Activated naive CD4-positive, alpha-beta T cell treated with anti-CD3 and anti-CD28 coated beads, Interleukin-2, amount 10 ng/mL, durations not matched to agents 7 days and 5 days (primary cell): ENCODE measurements at regions not wholly inside any gene's neighbourhood (a gene's known extent, or its start where the extent isn't known, plus 50 kb on each side); places are given as distances from the start of the nearest gene placed in this dataset.

Source experiments
- CTCF ChIA-PET: fragments of 350-600 bp; sonication (Branson Sonifier 250); formaldehyde crosslinking; loops from one replicate; lab custom pipeline; 2021; ENCODE audit warnings: antibody characterized with exemption; lab: Charles Lee
- DNase-seq: peaks from one replicate; pipeline ENCODE4 v3.0.0-alpha.2; 2020
- H3K27ac Mint-ChIP-seq: one replicate; pipeline ENCODE4 v1.8.0; 2021; ENCODE audit warnings: mild to moderate bottlenecking, moderate library complexity, mixed read lengths
- H3K27me3 Mint-ChIP-seq: one replicate; pipeline ENCODE4 v1.8.0; 2021; ENCODE audit warnings: mild to moderate bottlenecking, mixed read lengths
- H3K36me3 Mint-ChIP-seq: one replicate; pipeline ENCODE4 v1.8.0; 2021; ENCODE audit warnings: mixed read lengths
- H3K4me1 Mint-ChIP-seq: one replicate; pipeline ENCODE4 v1.8.0; 2021; ENCODE audit warnings: mixed read lengths
- H3K4me3 Mint-ChIP-seq: one replicate; pipeline ENCODE4 v1.8.0; 2021; ENCODE audit warnings: mild to moderate bottlenecking, moderate library complexity, mixed read lengths
- H3K9me3 Mint-ChIP-seq: one replicate; pipeline ENCODE4 v1.8.0; 2021; ENCODE audit warnings: mixed read lengths

- H3K27ac Mint-ChIP-seq = no peak overlapping the region
- CTCF ChIA-PET = no interaction called here
- H3K36me3 Mint-ChIP-seq = no peaks in the 10 kb centered on the region
- no peaks in the 10 kb centered on the region for H3K27me3 Mint-ChIP-seq
- H3K4me3 Mint-ChIP-seq = no peak overlapping the region
- peaks cover 2% of the 10 kb centered on the region for H3K9me3 Mint-ChIP-seq
- no peak for DNase-seq
- no peaks in the 10 kb centered on the region for H3K4me1 Mint-ChIP-seq
Observed at GRCh38 chr1:191125950-191126349, 648.3 kb upstream of the BRINP3 start.

- Mint-ChIP-seq H3K27me3 (no peaks in the 10 kb centered on the region), H3K27ac (no peak overlapping the region), H3K4me1 (no peaks in the 10 kb centered on the region), H3K36me3 (no peaks in the 10 kb centered on the region), H3K9me3 (peaks cover 3% of the 10 kb centered on the region), H3K4me3 (no peak overlapping the region)
- CTCF ChIA-PET = no interaction called here
- no peak for DNase-seq
Observed at GRCh38 chr1:191134796-191135195, 657.1 kb upstream of the BRINP3 start.

- no peak for DNase-seq
- Mint-ChIP-seq H3K27me3 (no peaks in the 10 kb centered on the region), H3K27ac (no peak overlapping the region), H3K4me1 (no peaks in the 10 kb centered on the region), H3K36me3 (no peaks in the 10 kb centered on the region), H3K9me3 (no peaks in the 10 kb centered on the region), H3K4me3 (no peak overlapping the region)
- CTCF ChIA-PET = no interaction called here
Observed at GRCh38 chr1:191140038-191140437, 662.4 kb upstream of the BRINP3 start.

GRCh38 chr1:191142748-191143147, 665.1 kb upstream of the BRINP3 start:
- Mint-ChIP-seq H3K36me3 (no peaks in the 10 kb centered on the region), H3K4me3 (no peak overlapping the region)

GRCh38 chr1:191145834-191146233, 668.2 kb upstream of the BRINP3 start:
- no peak for DNase-seq
- Mint-ChIP-seq H3K27me3 (no peaks in the 10 kb centered on the region), H3K36me3 (no peaks in the 10 kb centered on the region), H3K27ac (no peak overlapping the region), H3K4me3 (no peak overlapping the region), H3K9me3 (peaks cover 5% of the 10 kb centered on the region), H3K4me1 (no peaks in the 10 kb centered on the region)
- CTCF ChIA-PET = no interaction called here

More at GRCh38 chr1:191142748-191143147, 665.1 kb upstream of the BRINP3 start:
- no peaks in the 10 kb centered on the region for H3K27me3 Mint-ChIP-seq
- H3K4me1 Mint-ChIP-seq = no peaks in the 10 kb centered on the region
- DNase-seq = no peak
- H3K9me3 Mint-ChIP-seq = no peaks in the 10 kb centered on the region
- H3K27ac Mint-ChIP-seq = no peak overlapping the region
- CTCF ChIA-PET = no interaction called here

- Mint-ChIP-seq H3K9me3 (peaks cover 13% of the 10 kb centered on the region), H3K27ac (no peak overlapping the region), H3K27me3 (no peaks in the 10 kb centered on the region), H3K36me3 (no peaks in the 10 kb centered on the region), H3K4me3 (no peak overlapping the region), H3K4me1 (no peaks in the 10 kb centered on the region)
- DNase-seq = no peak
- CTCF ChIA-PET = no interaction called here
Observed at GRCh38 chr1:191151321-191151807, 673.7 kb upstream of the BRINP3 start.

GRCh38 chr1:191152776-191153175, 675.1 kb upstream of the BRINP3 start:
- Mint-ChIP-seq H3K27ac (no peak overlapping the region), H3K4me3 (no peak overlapping the region), H3K4me1 (no peaks in the 10 kb centered on the region), H3K9me3 (peaks cover 13% of the 10 kb centered on the region), H3K36me3 (no peaks in the 10 kb centered on the region), H3K27me3 (no peaks in the 10 kb centered on the region)
- CTCF ChIA-PET = no interaction called here
- no peak for DNase-seq

- no peak for DNase-seq
- Mint-ChIP-seq H3K4me3 (no peak overlapping the region), H3K4me1 (no peaks in the 10 kb centered on the region), H3K9me3 (peaks cover 18% of the 10 kb centered on the region), H3K36me3 (no peaks in the 10 kb centered on the region), H3K27me3 (no peaks in the 10 kb centered on the region), H3K27ac (no peak overlapping the region)
- CTCF ChIA-PET = no interaction called here
Observed at GRCh38 chr1:191155178-191155577, 677.5 kb upstream of the BRINP3 start.

- no peaks in the 10 kb centered on the region for H3K4me1 Mint-ChIP-seq
- peaks cover 9% of the 10 kb centered on the region for H3K9me3 Mint-ChIP-seq
- H3K4me3 Mint-ChIP-seq = no peak overlapping the region
- no peaks in the 10 kb centered on the region for H3K36me3 Mint-ChIP-seq
- DNase-seq = no peak
- H3K27ac Mint-ChIP-seq = no peak overlapping the region
- CTCF ChIA-PET = no interaction called here
- H3K27me3 Mint-ChIP-seq = no peaks in the 10 kb centered on the region
Observed at GRCh38 chr1:191160837-191161236, 683.2 kb upstream of the BRINP3 start.

GRCh38 chr1:191162762-191163161, 685.1 kb upstream of the BRINP3 start:
- Mint-ChIP-seq H3K27me3 (no peaks in the 10 kb centered on the region), H3K36me3 (no peaks in the 10 kb centered on the region), H3K4me1 (no peaks in the 10 kb centered on the region), H3K4me3 (no peak overlapping the region), H3K9me3 (peaks cover 9% of the 10 kb centered on the region), H3K27ac (no peak overlapping the region)
- CTCF ChIA-PET = no interaction called here
- no peak for DNase-seq

GRCh38 chr1:191163621-191164020, 686.0 kb upstream of the BRINP3 start:
- Mint-ChIP-seq H3K4me1 (no peaks in the 10 kb centered on the region), H3K4me3 (no peak overlapping the region), H3K36me3 (no peaks in the 10 kb centered on the region), H3K9me3 (peaks cover 6% of the 10 kb centered on the region), H3K27me3 (no peaks in the 10 kb centered on the region), H3K27ac (no peak overlapping the region)
- DNase-seq = no peak
- CTCF ChIA-PET = no interaction called here

GRCh38 chr1:191174298-191174697, 696.6 kb upstream of the BRINP3 start:
- no peak for DNase-seq
- Mint-ChIP-seq H3K4me3 (no peak overlapping the region), H3K4me1 (no peaks in the 10 kb centered on the region), H3K27ac (no peak overlapping the region), H3K9me3 (peaks cover 2% of the 10 kb centered on the region), H3K27me3 (no peaks in the 10 kb centered on the region), H3K36me3 (no peaks in the 10 kb centered on the region)
- CTCF ChIA-PET = no interaction called here

- peaks cover 2% of the 10 kb centered on the region for H3K9me3 Mint-ChIP-seq
- no peaks in the 10 kb centered on the region for H3K27me3 Mint-ChIP-seq
- no peaks in the 10 kb centered on the region for H3K36me3 Mint-ChIP-seq
- no peak overlapping the region for H3K4me3 Mint-ChIP-seq
- DNase-seq = no peak
- H3K27ac Mint-ChIP-seq = no peak overlapping the region
- CTCF ChIA-PET = no interaction called here
- H3K4me1 Mint-ChIP-seq = no peaks in the 10 kb centered on the region
Observed at GRCh38 chr1:191176131-191176530, 698.5 kb upstream of the BRINP3 start.

- Mint-ChIP-seq H3K4me1 (no peaks in the 10 kb centered on the region), H3K4me3 (no peak overlapping the region), H3K9me3 (peaks cover 4% of the 10 kb centered on the region), H3K27me3 (no peaks in the 10 kb centered on the region), H3K36me3 (no peaks in the 10 kb centered on the region), H3K27ac (no peak overlapping the region)
- CTCF ChIA-PET = no interaction called here
- no peak for DNase-seq
Observed at GRCh38 chr1:191206513-191207207, 729.0 kb upstream of the BRINP3 start.

GRCh38 chr1:191222206-191222605, 744.5 kb upstream of the BRINP3 start:
- H3K4me3 Mint-ChIP-seq = no peak overlapping the region
- no peak overlapping the region for H3K27ac Mint-ChIP-seq
- H3K4me1 Mint-ChIP-seq = no peaks in the 10 kb centered on the region
- H3K27me3 Mint-ChIP-seq = no peaks in the 10 kb centered on the region
- DNase-seq = no peak
- CTCF ChIA-PET = no interaction called here
- peaks cover 5% of the 10 kb centered on the region for H3K9me3 Mint-ChIP-seq
- H3K36me3 Mint-ChIP-seq = no peaks in the 10 kb centered on the region
